Sigmoid colon (tissue), 6 donors: ENCODE measurements at regions not wholly inside any gene's neighbourhood (a gene's known extent, or its start where the extent isn't known, plus 50 kb on each side); places are given as distances from the start of the nearest gene placed in this dataset.

Experiments used
- DNase-seq: peaks from one replicate; pipeline ENCODE4 v3.0.0-alpha.2; 2019
- H3K27ac ChIP-seq, 4 donors: fragments of 200-600 bp; sonication (generic); one replicate each; pipeline ENCODE4 v1.5.1; 2016 to 2019; ENCODE audit warnings: mild to moderate bottlenecking in 1 of 4
- H3K27me3 ChIP-seq, 3 donors: fragments of 200-600 bp; sonication (generic); one replicate each; pipeline ENCODE4 v1.5.1; 2019; ENCODE audit warnings: mild to moderate bottlenecking in 1 of 3
- H3K36me3 ChIP-seq, 4 donors: fragments of 200-600 bp; sonication (generic); one replicate each; pipeline ENCODE4 v1.5.1; 2016 to 2019
- H3K4me1 ChIP-seq, 4 donors: fragments of 200-600 bp; sonication (generic); one replicate each; pipeline ENCODE4 v1.5.1; 2017 to 2019
- H3K4me3 ChIP-seq, 4 donors: fragments of 200-600 bp; sonication (generic); one replicate each; pipeline ENCODE4 v1.5.1; 2017 to 2019; ENCODE audit warnings: mild to moderate bottlenecking in 2 of 4, moderate library complexity in 1 of 4
- H3K9me3 ChIP-seq, 4 donors: fragments of 200-600 bp in 3 of 4; sonication (generic) in 3 of 4; one replicate each; pipeline versions ENCODE4 v1.5.1 to v1.6.1; 2013 to 2019
- EP300 ChIP-seq, 4 donors: sonication (generic); formaldehyde crosslinking; IDR thresholded peaks; one replicate each; pipeline ENCODE4 v1.6.1; 2017; ENCODE audit warnings: antibody characterized with exemption in 4 of 4
- POLR2A ChIP-seq, 2 donors: fragments of 450-650 bp; IDR thresholded peaks; one replicate each; pipeline ENCODE4 v1.6.1; 2016; ENCODE audit warnings: antibody characterized with exemption in 2 of 2, mild to moderate bottlenecking in 2 of 2, moderate library complexity in 2 of 2
- POLR2AphosphoS5 ChIP-seq, 4 donors: sonication (generic); formaldehyde crosslinking; IDR thresholded peaks; one replicate each; pipeline ENCODE4 v1.6.1; 2017; ENCODE audit warnings: antibody characterized with exemption in 4 of 4
- WGBS, 2 donors: extraction: QIAGEN DNeasy Blood & Tissue Kit; methylation state at CpG; one replicate each; pipeline ENCODE4 v1.1.7; 2013; 5-methylcytosine and 5-hydroxymethylcytosine counted together
- intact Hi-C: fragments of 100-400 bp; cut with DNase I; formaldehyde crosslinking; loops from one replicate; pipeline ENCODE4 v1.15.1; 2023
- TF ChIP-seq, protein P1 (sequence below), 4 experiments: fragments of 450-650 bp in 3 of 4; fragments of 200-600 bp in 1 of 4; IDR thresholded peaks; one replicate each; pipeline ENCODE4 v1.5.1; 2016 to 2019; ENCODE audit warnings: antibody characterized with exemption in 4 of 4, mild to moderate bottlenecking in 3 of 4, moderate library complexity in 2 of 4
- donor health status: healthy with polysubstance abuse.
- donor health status: healthy.

DNA sequence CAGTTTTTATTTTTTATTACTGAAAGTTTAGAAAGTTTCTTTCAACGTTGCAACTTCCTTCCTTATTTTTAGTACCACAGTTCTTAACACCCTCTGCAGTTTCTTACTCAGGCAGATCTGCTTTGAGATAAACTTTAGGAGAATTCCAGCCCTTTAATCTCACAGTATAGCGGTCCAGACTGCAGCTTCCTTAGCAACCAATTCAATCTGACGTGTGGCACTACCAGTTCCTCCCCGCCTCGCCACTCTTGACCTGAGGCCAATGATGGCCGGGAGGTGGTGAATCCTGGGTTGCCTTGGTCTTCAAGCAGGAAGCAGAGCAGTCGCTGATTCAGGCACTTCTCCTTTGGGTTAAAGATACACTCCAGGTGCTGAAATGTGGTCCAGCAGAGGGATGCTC is 334.3 kb upstream of the TRPC7 start:
- TF ChIP-seq EP300 (IDR thresholded peaks at IDR 0.05) (no peak), POLR2A (IDR thresholded peaks at IDR 0.05) (no peak), POLR2AphosphoS5 (IDR thresholded peaks at IDR 0.05) (no peak)
- TF ChIP-seq, protein P1, sequence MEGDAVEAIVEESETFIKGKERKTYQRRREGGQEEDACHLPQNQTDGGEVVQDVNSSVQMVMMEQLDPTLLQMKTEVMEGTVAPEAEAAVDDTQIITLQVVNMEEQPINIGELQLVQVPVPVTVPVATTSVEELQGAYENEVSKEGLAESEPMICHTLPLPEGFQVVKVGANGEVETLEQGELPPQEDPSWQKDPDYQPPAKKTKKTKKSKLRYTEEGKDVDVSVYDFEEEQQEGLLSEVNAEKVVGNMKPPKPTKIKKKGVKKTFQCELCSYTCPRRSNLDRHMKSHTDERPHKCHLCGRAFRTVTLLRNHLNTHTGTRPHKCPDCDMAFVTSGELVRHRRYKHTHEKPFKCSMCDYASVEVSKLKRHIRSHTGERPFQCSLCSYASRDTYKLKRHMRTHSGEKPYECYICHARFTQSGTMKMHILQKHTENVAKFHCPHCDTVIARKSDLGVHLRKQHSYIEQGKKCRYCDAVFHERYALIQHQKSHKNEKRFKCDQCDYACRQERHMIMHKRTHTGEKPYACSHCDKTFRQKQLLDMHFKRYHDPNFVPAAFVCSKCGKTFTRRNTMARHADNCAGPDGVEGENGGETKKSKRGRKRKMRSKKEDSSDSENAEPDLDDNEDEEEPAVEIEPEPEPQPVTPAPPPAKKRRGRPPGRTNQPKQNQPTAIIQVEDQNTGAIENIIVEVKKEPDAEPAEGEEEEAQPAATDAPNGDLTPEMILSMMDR (IDR thresholded peaks at IDR 0.05): no peak
- no peak for DNase-seq
- Histone ChIP-seq H3K36me3 (no peaks in the 10 kb centered on the region), H3K4me1 (no peaks in the 10 kb centered on the region), H3K27ac (no peak overlapping the region), H3K9me3 (no peaks in the 10 kb centered on the region), H3K27me3 (no peaks in the 10 kb centered on the region), H3K4me3 (no peak overlapping the region)
- intact Hi-C loops: no loop called here
- WGBS, 2 donors: 43 to 67% methylated on average over 7 of the region's 7 CpGs

DNA sequence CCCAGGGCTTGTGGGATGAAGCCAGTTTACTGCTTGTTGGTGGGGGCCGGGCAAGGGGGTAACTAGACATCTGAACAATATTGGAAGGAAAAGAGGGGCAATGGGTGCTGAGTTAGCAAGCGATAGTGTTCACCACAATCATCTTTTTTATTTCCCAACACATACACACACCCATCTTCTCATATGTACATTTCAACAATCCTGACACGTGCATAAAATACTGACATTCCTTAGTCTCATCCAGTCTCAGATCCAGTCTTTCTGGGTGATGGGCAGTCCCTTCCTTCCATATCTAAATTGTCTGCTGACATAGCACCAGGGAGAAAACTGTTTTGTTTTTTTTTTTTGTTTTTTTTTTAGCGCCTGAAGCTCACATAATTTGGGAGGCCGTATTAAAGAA is 333.6 kb upstream of the TRPC7 start:
- no peak for TF ChIP-seq EP300 (IDR thresholded peaks at IDR 0.05)
- TF ChIP-seq POLR2A (IDR thresholded peaks at IDR 0.05): no peak
- TF ChIP-seq, protein P1 (IDR thresholded peaks at IDR 0.05): no peak
- TF ChIP-seq POLR2AphosphoS5 (IDR thresholded peaks at IDR 0.05): no peak
- no peaks in the 10 kb centered on the region for H3K4me1 ChIP-seq
- no peak overlapping the region for H3K27ac ChIP-seq
- no peak overlapping the region for H3K4me3 ChIP-seq
- no peaks in the 10 kb centered on the region for H3K9me3 ChIP-seq
- intact Hi-C loops: no loop called here
- 78 to 79% methylated on average over 5 of the region's 5 CpGs for WGBS, 2 donors
- no peak for DNase-seq
- H3K27me3 ChIP-seq: no peaks in the 10 kb centered on the region
- H3K36me3 ChIP-seq: no peaks in the 10 kb centered on the region

DNA sequence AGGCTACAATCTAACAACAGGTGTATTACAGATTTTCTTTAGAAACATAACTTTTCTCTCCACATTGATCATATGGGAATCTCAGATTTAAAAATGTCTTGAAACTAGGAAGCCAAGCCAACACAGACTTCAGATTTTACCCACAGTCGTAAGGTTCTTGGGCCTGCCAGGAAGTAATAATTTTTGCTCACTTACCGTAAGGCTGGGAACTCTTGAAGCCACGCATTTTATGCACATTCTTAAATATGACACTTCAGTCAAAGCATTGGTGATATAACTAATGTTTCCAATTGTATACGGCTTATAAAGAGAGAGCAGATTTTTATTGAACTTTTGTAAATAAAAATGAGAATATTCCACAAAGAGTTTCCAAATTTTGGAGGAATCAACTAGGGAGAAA is 328.9 kb upstream of the TRPC7 start:
- H3K27ac ChIP-seq: no peak overlapping the region
- H3K9me3 ChIP-seq: peaks cover 0 to under 1% (median under 1%) of the 10 kb centered on the region in 4 donors
- DNase-seq: no peak
- H3K4me3 ChIP-seq: no peak overlapping the region
- 53 to 76% methylated on average over 4 of the region's 4 CpGs for WGBS, 2 donors
- intact Hi-C loops: no loop called here
- H3K4me1 ChIP-seq: no peaks in the 10 kb centered on the region
- no peaks in the 10 kb centered on the region for H3K27me3 ChIP-seq
- TF ChIP-seq, protein P1 (IDR thresholded peaks at IDR 0.05): no peak
- no peak for TF ChIP-seq EP300 (IDR thresholded peaks at IDR 0.05)
- TF ChIP-seq POLR2AphosphoS5 (IDR thresholded peaks at IDR 0.05): no peak
- no peak for TF ChIP-seq POLR2A (IDR thresholded peaks at IDR 0.05)
- H3K36me3 ChIP-seq: no peaks in the 10 kb centered on the region

DNA sequence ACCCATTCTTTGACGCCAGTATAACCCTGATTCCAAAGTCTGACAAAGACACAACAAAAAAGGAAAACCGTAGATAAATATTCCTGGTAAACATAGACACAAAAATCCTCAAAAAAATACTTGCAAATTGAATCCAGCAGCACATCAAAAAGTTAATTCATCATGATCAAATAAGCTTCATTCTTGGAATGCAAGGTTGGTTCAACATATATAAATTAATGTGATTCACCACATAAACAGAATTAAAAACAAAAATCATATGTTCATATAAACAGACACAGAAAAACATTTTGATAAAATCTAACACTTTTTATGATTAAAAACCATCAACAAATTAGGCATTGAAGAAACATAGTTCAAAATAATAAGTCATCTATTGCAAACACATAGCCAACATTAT is 324.2 kb upstream of the TRPC7 start:
- Histone ChIP-seq H3K27me3 (no peaks in the 10 kb centered on the region), H3K4me3 (no peak overlapping the region), H3K36me3 (no peaks in the 10 kb centered on the region), H3K27ac (no peak overlapping the region), H3K4me1 (no peaks in the 10 kb centered on the region), H3K9me3 (peaks cover 0 to 5% (median 3%) of the 10 kb centered on the region in 4 donors)
- intact Hi-C loops: no loop called here
- no peak for TF ChIP-seq POLR2A (IDR thresholded peaks at IDR 0.05)
- TF ChIP-seq, protein P1 (IDR thresholded peaks at IDR 0.05): no peak
- 34 to 85% methylated on average over 2 of the region's 2 CpGs for WGBS, 2 donors
- DNase-seq: no peak

DNA sequence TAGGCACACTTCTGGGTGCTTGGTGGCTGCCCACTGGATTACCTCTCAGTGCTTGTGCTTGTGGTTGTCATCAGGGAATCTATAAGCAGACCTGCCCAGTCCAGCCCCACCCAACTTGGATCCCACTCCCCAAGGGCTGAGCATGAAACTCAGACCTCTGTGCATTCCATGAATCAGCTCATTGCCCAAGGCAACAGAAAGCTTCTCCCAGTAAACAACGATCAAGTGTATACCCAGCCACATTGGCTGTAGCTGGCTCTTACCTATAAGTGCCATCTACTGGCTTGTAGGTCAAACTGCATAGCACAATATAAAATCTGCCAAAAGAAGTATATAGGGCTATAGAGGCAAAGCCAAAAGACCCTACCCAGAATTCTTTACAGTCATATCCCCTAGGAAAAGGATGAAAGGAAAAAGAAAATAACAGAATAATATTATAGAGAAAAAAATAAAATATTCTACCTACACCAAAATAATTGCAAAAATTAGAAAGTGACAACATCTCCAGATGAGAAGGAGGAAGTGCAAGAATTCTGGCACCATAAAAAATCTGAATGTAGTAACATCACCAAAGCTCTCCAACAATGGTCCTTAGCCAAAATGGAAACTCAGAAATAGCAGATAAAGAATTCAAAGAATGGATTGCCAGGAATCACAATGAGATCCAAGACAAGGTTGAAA is 321.0 kb upstream of the TRPC7 start:
- H3K27ac ChIP-seq: no peak overlapping the region
- no peaks in the 10 kb centered on the region for H3K4me1 ChIP-seq
- H3K9me3 ChIP-seq: peaks cover 0 to 5% (median 3%) of the 10 kb centered on the region in 4 donors
- no peaks in the 10 kb centered on the region for H3K36me3 ChIP-seq
- TF ChIP-seq EP300 (IDR thresholded peaks at IDR 0.05): no peak
- no peak for TF ChIP-seq POLR2AphosphoS5 (IDR thresholded peaks at IDR 0.05)
- TF ChIP-seq, protein P1 (IDR thresholded peaks at IDR 0.05): no peak
- TF ChIP-seq POLR2A (IDR thresholded peaks at IDR 0.05): no peak
- no peak for DNase-seq
- no peak overlapping the region for H3K4me3 ChIP-seq
- no peaks in the 10 kb centered on the region for H3K27me3 ChIP-seq
- intact Hi-C loops: no loop called here
- WGBS, 2 donors: 16 to 21% methylated on average over 1 of the region's 1 CpG
